GM23338 (cell line): ENCODE measurements at regions not wholly inside any gene's neighbourhood (a gene's known extent, or its start where the extent isn't known, plus 50 kb on each side); places are given as distances from the start of the nearest gene placed in this dataset.

Experiments
- ATAC-seq: fragments of 200-7000 bp; cut with Tn5 transposase; 3 replicates; pipeline ENCODE4 v1.9.1; 2020
- DNase-seq: peaks from one replicate; pipeline ENCODE4 v3.0.0-alpha.2; 2015; ENCODE audit warnings: low spot score
- H2AFZ ChIP-seq: fragments of 200-600 bp; sonication (generic); 2 replicates; pipeline ENCODE4 v1.8.0; 2016; ENCODE audit warnings: antibody characterized with exemption, mild to moderate bottlenecking, moderate library complexity
- H3F3A ChIP-seq: fragments of 200-600 bp; sonication (generic); replicated peaks from 2 replicates; pipeline ENCODE4 v1.8.0; 2017; ENCODE audit warnings: antibody characterized with exemption, mixed run types, low read depth
- H3K27ac ChIP-seq: fragments of 200-600 bp; sonication (generic); 2 replicates; pipeline ENCODE4 v1.6.1; 2016; ENCODE audit warnings: low read depth
- H3K27me3 ChIP-seq: fragments of 200-600 bp; sonication (generic); 2 replicates; pipeline ENCODE4 v1.8.0; 2016; ENCODE audit warnings: mild to moderate bottlenecking, mixed run types, moderate library complexity; ENCODE audit not compliant: insufficient read depth
- H3K36me3 ChIP-seq: fragments of 200-600 bp; sonication (generic); 2 replicates; pipeline ENCODE4 v1.8.0; 2016; ENCODE audit warnings: mild to moderate bottlenecking; ENCODE audit not compliant: insufficient read depth
- H3K4me1 ChIP-seq: fragments of 200-600 bp; sonication (generic); 2 replicates; pipeline ENCODE4 v1.8.0; 2016; ENCODE audit warnings: mild to moderate bottlenecking, moderate library complexity; ENCODE audit not compliant: insufficient read depth
- H3K4me2 ChIP-seq: fragments of 200-600 bp; sonication (generic); 2 replicates; pipeline ENCODE4 v1.7.1; 2017; ENCODE audit warnings: mixed run types
- H3K4me3 ChIP-seq: fragments of 200-600 bp; sonication (generic); 2 replicates; pipeline ENCODE4 v1.6.1; 2016; ENCODE audit warnings: mixed run types
- H3K79me2 ChIP-seq: fragments of 200-600 bp; sonication (generic); replicated peaks from 2 replicates; pipeline ENCODE4 v1.8.0; 2017; ENCODE audit warnings: mild to moderate bottlenecking; ENCODE audit not compliant: insufficient read depth
- H3K9me2 ChIP-seq: fragments of 200-600 bp; sonication (generic); 2 replicates; pipeline ENCODE4 v1.8.0; 2017; ENCODE audit not compliant: insufficient read depth
- H4K20me1 ChIP-seq: fragments of 200-600 bp; sonication (generic); replicated peaks from 2 replicates; pipeline ENCODE4 v1.8.0; 2017; ENCODE audit warnings: mild to moderate bottlenecking; ENCODE audit not compliant: insufficient read depth
- H3K27ac Mint-ChIP-seq: 2 replicates; pipeline ENCODE4 v1.8.0; 2020; ENCODE audit warnings: inconsistent platforms, mild to moderate bottlenecking, moderate library complexity, mixed read lengths
- H3K27me3 Mint-ChIP-seq: 3 replicates; pipeline ENCODE4 v1.8.0; 2022; ENCODE audit warnings: low read depth, mild to moderate bottlenecking, moderate library complexity, mixed read lengths, inconsistent platforms; ENCODE audit not compliant: insufficient read depth, poor library complexity
- H3K36me3 Mint-ChIP-seq: 3 replicates; pipeline ENCODE4 v1.8.0; 2021; ENCODE audit warnings: low read depth, mild to moderate bottlenecking, inconsistent platforms, moderate library complexity, mixed read lengths
- H3K4me1 Mint-ChIP-seq: 3 replicates; pipeline ENCODE4 v1.8.0; 2020; ENCODE audit warnings: mild to moderate bottlenecking, inconsistent platforms, mixed read lengths
- H3K4me3 Mint-ChIP-seq: 3 replicates; pipeline ENCODE4 v1.8.0; 2021; ENCODE audit warnings: moderate library complexity, mild to moderate bottlenecking, inconsistent platforms, mixed read lengths
- H3K9me3 Mint-ChIP-seq: 3 replicates; pipeline ENCODE4 v1.8.0; 2020; ENCODE audit warnings: moderate library complexity, mild to moderate bottlenecking, inconsistent platforms, mixed read lengths
- CREB1 ChIP-seq: fragments of 250-450 bp; sonication (Bioruptor Pico); IDR thresholded peaks from 2 replicates; pipeline ENCODE4 v1.5.0; 2020; ENCODE audit warnings: low read depth, mild to moderate bottlenecking, moderate library complexity
- CTCF ChIP-seq, 2 experiments: fragments of 200-600 bp in 1 of 2; sonication (generic) in 1 of 2; conservative IDR thresholded peaks; 2 replicates each; pipeline versions ENCODE4 v1.5.1 to v1.6.1; 2016 to 2017; ENCODE audit warnings: antibody characterized with exemption in 2 of 2, low read depth in 2 of 2, mild to moderate bottlenecking in 2 of 2, moderate library complexity in 1 of 2
- EZH2phosphoT487 ChIP-seq: fragments of 200-600 bp; sonication (generic); IDR thresholded peaks from one replicate; pipeline ENCODE4 v1.8.1; 2018; ENCODE audit warnings: antibody characterized with exemption; ENCODE audit not compliant: unreplicated experiment
- JUNB ChIP-seq: IDR thresholded peaks from one replicate; pipeline ENCODE4 v1.6.1; 2016; ENCODE audit warnings: antibody characterized with exemption; ENCODE audit not compliant: unreplicated experiment
- REST ChIP-seq: IDR thresholded peaks from one replicate; pipeline ENCODE4 v1.6.1; 2018; ENCODE audit warnings: antibody characterized with exemption; ENCODE audit not compliant: unreplicated experiment
- STAT1 ChIP-seq: IDR thresholded peaks from one replicate; pipeline ENCODE4 v1.6.1; 2016; ENCODE audit warnings: antibody characterized with exemption; ENCODE audit not compliant: unreplicated experiment
- ZNF114 ChIP-seq: fragments of 250-450 bp; sonication (Bioruptor Pico); IDR thresholded peaks from 2 replicates; pipeline ENCODE4 v1.5.0; 2020; ENCODE audit warnings: mild to moderate bottlenecking, moderate library complexity
- ZNF331 ChIP-seq: fragments of 250-450 bp; sonication (Bioruptor Pico); IDR thresholded peaks from 2 replicates; pipeline ENCODE4 v1.5.0; 2020; ENCODE audit warnings: low read depth, mild to moderate bottlenecking, moderate library complexity

GRCh38 chr12:13668880-13669279, 312.5 kb downstream of the GRIN2B start:
- no peaks in the 10 kb centered on the region for H3F3A ChIP-seq
- no peaks in the 10 kb centered on the region for H3K9me3 Mint-ChIP-seq
- no peaks in the 10 kb centered on the region for H3K27me3 ChIP-seq
- ATAC-seq (no peak), DNase-seq (no peak)
- H3K9me2 ChIP-seq: 0 out of 2 replicates have a peak, but pooled peaks cover 3% of the 10 kb centered on the region
- H3K27ac Mint-ChIP-seq: no peak overlapping the region
- no peaks in the 10 kb centered on the region for H4K20me1 ChIP-seq
- no peaks in the 10 kb centered on the region for H3K79me2 ChIP-seq
- H3K4me2 ChIP-seq: no peak overlapping the region
- H3K36me3 Mint-ChIP-seq: no peaks in the 10 kb centered on the region
- H3K27ac ChIP-seq: no peak overlapping the region
- no peaks in the 10 kb centered on the region for H3K4me1 ChIP-seq
- no peak overlapping the region for H3K4me3 Mint-ChIP-seq
- H3K4me1 Mint-ChIP-seq: peaks cover 2% of the 10 kb centered on the region; the same call in 1 of the 3 replicates
- TF ChIP-seq STAT1: no peak
- no peak for TF ChIP-seq REST
- TF ChIP-seq ZNF114 (CRISPR knock-in tag): no peak
- no peak for TF ChIP-seq CTCF (conservative IDR thresholded peaks at IDR 0.05; ENCODE audit: low read depth in 2 of 2)
- no peak for TF ChIP-seq EZH2phosphoT487
- no peak for TF ChIP-seq ZNF331 (CRISPR knock-in tag)
- no peak overlapping the region for H3K4me3 ChIP-seq
- H2AFZ ChIP-seq: no peak overlapping the region
- no peaks in the 10 kb centered on the region for H3K36me3 ChIP-seq
- H3K27me3 Mint-ChIP-seq: peaks cover 2% of the 10 kb centered on the region

- ATAC-seq (peak; percentile 41; the same call in 2 of the 3 replicates), DNase-seq (no peak)
- H3K27ac Mint-ChIP-seq: no peak overlapping the region
- Histone ChIP-seq H3F3A (no peaks in the 10 kb centered on the region), H3K9me2 (no peaks in the 10 kb centered on the region), H2AFZ (no peak overlapping the region), H3K79me2 (no peaks in the 10 kb centered on the region), H3K4me2 (no peak overlapping the region), H3K27me3 (no peaks in the 10 kb centered on the region), H3K4me3 (no peak overlapping the region), H4K20me1 (no peaks in the 10 kb centered on the region), H3K4me1 (no peaks in the 10 kb centered on the region), H3K27ac (no peak overlapping the region), H3K36me3 (no peaks in the 10 kb centered on the region)
- no peaks in the 10 kb centered on the region for H3K36me3 Mint-ChIP-seq
- TF ChIP-seq EZH2phosphoT487: no peak
- TF ChIP-seq CREB1 (CRISPR knock-in tag): no peak
- TF ChIP-seq CTCF (conservative IDR thresholded peaks at IDR 0.05; ENCODE audit: low read depth in 2 of 2): no peak; a peak in 1 of 4 replicates
- no peak for TF ChIP-seq JUNB
- TF ChIP-seq REST: no peak
- no peak for TF ChIP-seq STAT1
- H3K4me1 Mint-ChIP-seq: peaks cover 2% of the 10 kb centered on the region; the same call in 1 of the 3 replicates
- H3K9me3 Mint-ChIP-seq: no peaks in the 10 kb centered on the region
- peaks cover 2% of the 10 kb centered on the region for H3K27me3 Mint-ChIP-seq
- no peak overlapping the region for H3K4me3 Mint-ChIP-seq
Observed at GRCh38 chr12:13666806-13667205, 314.6 kb downstream of the GRIN2B start.
